ENCODE measurements at regions not wholly inside any gene's neighbourhood (a gene's known extent, or its start where the extent isn't known, plus 50 kb on each side); places are given as distances from the start of the nearest gene placed in this dataset.

GRCh38 chr13:89603187-89603586 lies 1744.3 kb upstream of the MIR17HG start:
- 0 out of 2 replicates have a peak, but pooled peaks cover 3% of the 10 kb centered on the region for H3K9me3 ChIP-seq (ENCODE audit: insufficient read depth, low read length)
- H2AFZ ChIP-seq (ENCODE audit: low read depth, low read length), result no peak overlapping the region
- no peak overlapping the region for H3K4me2 ChIP-seq (ENCODE audit: low read length)
- no peaks in the 10 kb centered on the region for H3K36me3 ChIP-seq (replicated peaks; ENCODE audit: low read depth, low read length)
- no peaks in the 10 kb centered on the region for H3K79me2 ChIP-seq (ENCODE audit: low read length)
- H3K4me3 ChIP-seq (ENCODE audit: low read length), result no peak overlapping the region
- H4K20me1 ChIP-seq (ENCODE audit: insufficient read depth, low read length), result no peaks in the 10 kb centered on the region
- no peaks in the 10 kb centered on the region for H3K4me1 ChIP-seq (ENCODE audit: low read length)
- H3K27ac ChIP-seq (ENCODE audit: low read length), result no peak overlapping the region
- H3K9ac ChIP-seq (ENCODE audit: low read length), result no peak overlapping the region
- no peaks in the 10 kb centered on the region for H3K27me3 ChIP-seq (ENCODE audit: low read depth, low read length)
- TF ChIP-seq EZH2phosphoT487 (IDR thresholded peaks at IDR 0.05; ENCODE audit: low read depth), result no peak
- no peak for TF ChIP-seq CTCF (IDR thresholded peaks at IDR 0.05; ENCODE audit: low read depth, low read length)

GRCh38 chr13:89609318-89609717 lies 1738.2 kb upstream of the MIR17HG start:
- Histone ChIP-seq H3K36me3 (replicated peaks; ENCODE audit: low read depth, low read length) (no peaks in the 10 kb centered on the region), H4K20me1 (ENCODE audit: insufficient read depth, low read length) (no peaks in the 10 kb centered on the region), H3K27ac (ENCODE audit: low read length) (no peak overlapping the region), H3K9me3 (ENCODE audit: insufficient read depth, low read length) (0 out of 2 replicates have a peak, but pooled peaks cover 6% of the 10 kb centered on the region), H3K4me2 (ENCODE audit: low read length) (no peak overlapping the region), H3K9ac (ENCODE audit: low read length) (no peak overlapping the region), H2AFZ (ENCODE audit: low read depth, low read length) (no peak overlapping the region), H3K4me3 (ENCODE audit: low read length) (no peak overlapping the region), H3K79me2 (ENCODE audit: low read length) (no peaks in the 10 kb centered on the region), H3K4me1 (ENCODE audit: low read length) (no peaks in the 10 kb centered on the region), H3K27me3 (ENCODE audit: low read depth, low read length) (no peaks in the 10 kb centered on the region)
- no peak for TF ChIP-seq EZH2phosphoT487 (IDR thresholded peaks at IDR 0.05; ENCODE audit: low read depth)
- no peak for TF ChIP-seq CTCF (IDR thresholded peaks at IDR 0.05; ENCODE audit: low read depth, low read length)

- Histone ChIP-seq H2AFZ (ENCODE audit: low read depth, low read length) (no peak overlapping the region), H3K4me1 (ENCODE audit: low read length) (no peaks in the 10 kb centered on the region), H3K79me2 (ENCODE audit: low read length) (no peaks in the 10 kb centered on the region), H4K20me1 (ENCODE audit: insufficient read depth, low read length) (no peaks in the 10 kb centered on the region), H3K27me3 (ENCODE audit: low read depth, low read length) (no peaks in the 10 kb centered on the region), H3K4me3 (ENCODE audit: low read length) (no peak overlapping the region), H3K4me2 (ENCODE audit: low read length) (no peak overlapping the region), H3K9me3 (ENCODE audit: insufficient read depth, low read length) (0 out of 2 replicates have a peak, but pooled peaks cover 6% of the 10 kb centered on the region), H3K9ac (ENCODE audit: low read length) (no peak overlapping the region), H3K27ac (ENCODE audit: low read length) (no peak overlapping the region), H3K36me3 (replicated peaks; ENCODE audit: low read depth, low read length) (no peaks in the 10 kb centered on the region)
- TF ChIP-seq EZH2phosphoT487 (IDR thresholded peaks at IDR 0.05; ENCODE audit: low read depth) (no peak), CTCF (IDR thresholded peaks at IDR 0.05; ENCODE audit: low read depth, low read length) (no peak)
These were observed 1737.2 kb upstream of the MIR17HG start for GRCh38 chr13:89610331-89610730.

- Histone ChIP-seq H3K9ac (ENCODE audit: low read length) (no peak overlapping the region), H2AFZ (ENCODE audit: low read depth, low read length) (no peak overlapping the region), H4K20me1 (ENCODE audit: insufficient read depth, low read length) (no peaks in the 10 kb centered on the region), H3K4me3 (ENCODE audit: low read length) (no peak overlapping the region), H3K4me2 (ENCODE audit: low read length) (no peak overlapping the region), H3K27ac (ENCODE audit: low read length) (no peak overlapping the region), H3K27me3 (ENCODE audit: low read depth, low read length) (no peaks in the 10 kb centered on the region), H3K36me3 (replicated peaks; ENCODE audit: low read depth, low read length) (no peaks in the 10 kb centered on the region), H3K9me3 (ENCODE audit: insufficient read depth, low read length) (0 out of 2 replicates have a peak, but pooled peaks cover 6% of the 10 kb centered on the region), H3K79me2 (ENCODE audit: low read length) (no peaks in the 10 kb centered on the region), H3K4me1 (ENCODE audit: low read length) (no peaks in the 10 kb centered on the region)
- TF ChIP-seq CTCF (IDR thresholded peaks at IDR 0.05; ENCODE audit: low read depth, low read length), result no peak
- no peak for TF ChIP-seq EZH2phosphoT487 (IDR thresholded peaks at IDR 0.05; ENCODE audit: low read depth)
These were observed 1736.6 kb upstream of the MIR17HG start for GRCh38 chr13:89610881-89611280.

Measured in OCI-LY3 (cell line).